AG04449 (cell line): ENCODE measurements at regions not wholly inside any gene's neighbourhood (a gene's known extent, or its start where the extent isn't known, plus 50 kb on each side); places are given as distances from the start of the nearest gene placed in this dataset.
"Not testable (repeated sequence)": the region's sequence is repeated elsewhere in the genome, so short reads cannot be mapped to it uniquely, and the experiment has no call there.

ENCODE experiments used
- CTCF ChIA-PET: fragments of 350-600 bp; formaldehyde crosslinking; extraction: SDS; loops from one replicate; lab custom pipeline; 2021; ENCODE audit warnings: antibody characterized with exemption; lab: Yijun Ruan, JAX
- POLR2A ChIA-PET: fragments of 400-600, 350-600 bp; formaldehyde crosslinking; extraction: SDS; loops from one replicate; lab custom pipeline; 2020; ENCODE audit warnings: antibody characterized with exemption, inconsistent platforms; lab: Yijun Ruan, JAX
- DNase-seq: peaks from one replicate; pipeline ENCODE4 v3.0.0-alpha.2; 2010; ENCODE audit warnings: low read depth, low spot score
- H3K4me3 ChIP-seq: 2 replicates; pipeline ENCODE4 v1.5.1; 2011; ENCODE audit warnings: low read depth, mild to moderate bottlenecking, control low read depth, low read length
- TF ChIP-seq, protein P1 (sequence below): IDR thresholded peaks from one replicate; pipeline ENCODE4 v1.5.1; 2011; ENCODE audit warnings: mild to moderate bottlenecking, moderate library complexity, low read length, control low read depth, inconsistent platforms; ENCODE audit not compliant: insufficient read depth; ENCODE audit errors: missing control alignments

DNA sequence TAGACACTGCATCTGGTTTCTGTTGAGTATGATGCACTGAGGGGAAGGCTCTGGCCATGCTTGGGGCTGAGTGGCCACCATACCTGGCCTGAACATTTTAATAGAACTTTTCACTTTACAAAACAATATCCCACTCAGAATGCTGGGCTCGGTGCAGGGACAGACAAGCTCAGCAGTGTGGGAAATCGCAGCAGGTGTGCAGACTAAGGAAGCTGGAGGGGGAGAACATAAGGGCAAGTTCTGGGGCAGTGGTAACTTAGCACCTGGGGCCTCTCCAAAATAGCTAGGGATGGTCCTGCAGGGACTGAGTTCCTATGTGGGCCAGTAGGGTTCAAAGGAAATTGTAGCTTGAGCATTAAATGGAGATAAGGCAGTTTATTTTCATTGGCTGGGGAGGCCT is 90.9 kb upstream of the RNU6-1 start:
- TF ChIP-seq, protein P1, sequence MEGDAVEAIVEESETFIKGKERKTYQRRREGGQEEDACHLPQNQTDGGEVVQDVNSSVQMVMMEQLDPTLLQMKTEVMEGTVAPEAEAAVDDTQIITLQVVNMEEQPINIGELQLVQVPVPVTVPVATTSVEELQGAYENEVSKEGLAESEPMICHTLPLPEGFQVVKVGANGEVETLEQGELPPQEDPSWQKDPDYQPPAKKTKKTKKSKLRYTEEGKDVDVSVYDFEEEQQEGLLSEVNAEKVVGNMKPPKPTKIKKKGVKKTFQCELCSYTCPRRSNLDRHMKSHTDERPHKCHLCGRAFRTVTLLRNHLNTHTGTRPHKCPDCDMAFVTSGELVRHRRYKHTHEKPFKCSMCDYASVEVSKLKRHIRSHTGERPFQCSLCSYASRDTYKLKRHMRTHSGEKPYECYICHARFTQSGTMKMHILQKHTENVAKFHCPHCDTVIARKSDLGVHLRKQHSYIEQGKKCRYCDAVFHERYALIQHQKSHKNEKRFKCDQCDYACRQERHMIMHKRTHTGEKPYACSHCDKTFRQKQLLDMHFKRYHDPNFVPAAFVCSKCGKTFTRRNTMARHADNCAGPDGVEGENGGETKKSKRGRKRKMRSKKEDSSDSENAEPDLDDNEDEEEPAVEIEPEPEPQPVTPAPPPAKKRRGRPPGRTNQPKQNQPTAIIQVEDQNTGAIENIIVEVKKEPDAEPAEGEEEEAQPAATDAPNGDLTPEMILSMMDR: no peak
- no peak overlapping the region for H3K4me3 ChIP-seq
- ChIA-PET CTCF (interaction anchor here (0.8 to 1.2 kb wide), 2 partner anchors 30 to 224 kb away, joined by 3 read pairs; no protein-coding TSS in a partner anchor), POLR2A (no interaction called here)
- no peak for DNase-seq

DNA sequence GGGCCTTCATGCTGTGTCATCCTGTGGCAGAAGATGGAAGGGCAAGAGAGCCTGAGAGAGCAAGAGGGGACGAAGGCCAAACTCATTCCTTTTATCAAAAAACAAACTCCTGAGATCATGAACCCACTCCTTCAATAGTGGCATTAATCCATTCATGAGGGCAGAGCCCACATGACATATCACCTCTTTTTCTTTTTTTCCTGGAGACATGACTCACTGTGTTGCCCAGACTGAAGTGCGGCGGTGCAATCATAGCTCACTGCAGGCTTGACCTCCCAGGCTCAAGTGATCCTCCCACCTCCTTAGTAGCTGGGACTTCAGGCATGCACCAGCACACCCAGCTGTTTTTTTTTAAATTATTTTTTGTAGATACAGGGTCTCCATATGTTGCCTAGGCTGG is 92.0 kb upstream of the RNU6-1 start:
- TF ChIP-seq, protein P1: no peak
- POLR2A ChIA-PET: no interaction called here
- CTCF ChIA-PET: no interaction called here
- DNase-seq: no peak
- no peak overlapping the region for H3K4me3 ChIP-seq

DNA sequence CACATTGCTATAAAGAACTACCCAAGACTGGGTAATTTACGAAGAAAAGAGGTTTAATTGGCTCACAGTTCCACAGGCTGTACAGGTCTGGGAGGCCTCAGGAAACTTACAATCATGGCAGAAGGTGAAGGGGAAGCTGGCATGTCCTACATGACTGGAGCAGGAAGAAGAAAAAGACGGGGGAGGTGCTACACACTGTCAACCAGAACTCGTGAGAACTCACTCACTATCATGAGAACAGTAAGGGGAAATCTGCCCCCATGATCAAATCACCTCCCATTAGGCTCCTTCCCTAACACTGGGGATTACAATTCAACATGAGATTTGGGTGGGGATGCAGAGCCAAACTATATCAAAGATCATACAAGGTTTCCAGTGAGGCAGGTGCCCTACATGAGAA is 94.3 kb upstream of the RNU6-1 start:
- H3K4me3 ChIP-seq, CTCF ChIA-PET, POLR2A ChIA-PET, DNase-seq: not testable (repeated sequence)

DNA sequence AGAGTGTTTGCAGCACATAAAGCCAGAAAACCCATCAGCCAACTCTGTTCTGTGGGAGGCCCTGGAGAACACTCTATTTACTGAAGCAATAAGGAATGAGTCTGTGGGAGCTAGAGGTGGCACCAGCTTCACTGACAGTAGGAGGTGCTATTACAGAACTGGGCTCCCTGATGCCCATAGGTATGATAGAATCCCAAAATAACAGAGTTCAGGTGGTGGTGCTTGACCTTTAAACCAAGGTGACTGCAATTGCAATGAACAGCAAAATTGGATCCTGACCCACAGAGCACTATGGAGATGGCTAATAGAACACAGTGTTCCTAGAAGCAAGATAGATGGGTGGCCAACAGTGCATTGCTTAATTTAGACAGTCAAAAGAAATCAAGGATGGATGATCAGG is 95.4 kb upstream of the RNU6-1 start:
- H3K4me3 ChIP-seq: no peak overlapping the region
- POLR2A ChIA-PET: no interaction called here
- TF ChIP-seq, protein P1: no peak
- CTCF ChIA-PET: no interaction called here
- no peak for DNase-seq

DNA sequence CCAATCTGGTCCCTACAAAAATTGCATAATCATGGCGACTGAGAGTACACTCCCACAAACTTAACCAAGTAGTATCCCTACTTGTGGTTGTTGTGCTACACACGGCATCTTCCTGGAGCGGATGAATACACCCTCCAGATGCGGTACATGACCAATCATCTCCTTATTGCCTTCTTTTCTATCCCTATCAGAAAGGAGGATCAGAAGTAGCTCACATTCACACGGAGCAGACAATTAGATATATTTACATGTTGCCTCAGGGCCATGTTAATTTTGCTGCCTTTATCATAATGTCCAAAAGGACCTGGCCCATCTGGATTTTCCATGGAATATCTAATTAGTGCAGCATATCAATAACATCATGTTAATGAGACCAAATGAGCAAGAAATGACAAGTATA is 96.4 kb upstream of the RNU6-1 start:
- no peak overlapping the region for H3K4me3 ChIP-seq
- TF ChIP-seq, protein P1: no peak
- ChIA-PET CTCF (no interaction called here), POLR2A (no interaction called here)
- DNase-seq: no peak

DNA sequence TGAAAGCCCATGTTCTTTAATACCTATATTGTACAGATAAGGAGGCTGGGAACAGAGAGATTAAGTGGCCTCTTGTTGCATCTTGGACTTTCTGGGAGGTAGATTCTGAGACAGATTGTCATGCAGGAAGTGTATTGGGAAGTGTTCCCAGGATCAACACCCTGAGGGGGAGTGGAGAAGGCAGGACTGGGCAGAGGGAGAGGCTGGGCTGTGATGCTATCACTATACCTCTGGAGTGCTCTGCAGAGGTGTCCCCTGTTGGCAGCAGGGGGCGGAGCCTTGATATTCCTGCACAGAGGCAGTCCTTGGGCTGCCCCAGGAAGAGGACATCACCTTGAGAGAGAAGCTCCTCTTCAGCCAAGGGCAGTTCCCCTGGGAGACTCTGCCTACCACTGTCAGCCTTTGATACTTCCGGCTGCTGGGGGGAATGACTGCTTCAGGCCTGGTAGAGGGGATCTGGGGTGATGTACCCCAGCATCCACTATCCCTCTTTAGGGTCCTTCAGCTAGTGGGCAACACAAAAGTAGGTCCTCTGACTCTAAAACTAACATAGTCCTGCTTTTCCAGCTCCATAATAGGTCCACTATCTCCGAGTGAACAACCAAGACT is 97.4 kb upstream of the RNU6-1 start:
- ChIA-PET CTCF (interaction anchor here (1.0 kb wide), 1 partner anchor 11 kb away, joined by 3 read pairs; no protein-coding TSS in a partner anchor), POLR2A (no interaction called here)
- no peak overlapping the region for H3K4me3 ChIP-seq
- TF ChIP-seq, protein P1: no peak
- no peak for DNase-seq

DNA sequence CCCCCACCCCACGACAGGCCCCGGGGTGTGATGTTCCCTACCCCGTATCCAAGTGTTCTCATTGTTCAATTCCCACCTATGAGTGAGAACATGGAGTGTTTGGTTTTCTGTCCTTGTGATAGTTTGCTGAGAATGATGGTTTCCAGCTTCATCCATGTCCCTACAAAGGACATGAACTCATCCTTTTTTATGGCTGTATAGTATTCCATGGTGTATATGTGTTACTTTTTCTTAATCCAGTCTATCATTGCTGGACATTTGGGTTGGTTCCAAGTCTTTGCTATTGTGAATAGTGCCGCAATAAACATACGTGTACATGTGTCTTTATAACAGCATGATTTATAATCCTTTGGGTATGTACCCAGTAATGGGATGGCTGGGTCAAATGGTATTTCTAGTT is 99.3 kb upstream of the RNU6-1 start:
- DNase-seq, CTCF ChIA-PET, H3K4me3 ChIP-seq, POLR2A ChIA-PET: not testable (repeated sequence)

DNA sequence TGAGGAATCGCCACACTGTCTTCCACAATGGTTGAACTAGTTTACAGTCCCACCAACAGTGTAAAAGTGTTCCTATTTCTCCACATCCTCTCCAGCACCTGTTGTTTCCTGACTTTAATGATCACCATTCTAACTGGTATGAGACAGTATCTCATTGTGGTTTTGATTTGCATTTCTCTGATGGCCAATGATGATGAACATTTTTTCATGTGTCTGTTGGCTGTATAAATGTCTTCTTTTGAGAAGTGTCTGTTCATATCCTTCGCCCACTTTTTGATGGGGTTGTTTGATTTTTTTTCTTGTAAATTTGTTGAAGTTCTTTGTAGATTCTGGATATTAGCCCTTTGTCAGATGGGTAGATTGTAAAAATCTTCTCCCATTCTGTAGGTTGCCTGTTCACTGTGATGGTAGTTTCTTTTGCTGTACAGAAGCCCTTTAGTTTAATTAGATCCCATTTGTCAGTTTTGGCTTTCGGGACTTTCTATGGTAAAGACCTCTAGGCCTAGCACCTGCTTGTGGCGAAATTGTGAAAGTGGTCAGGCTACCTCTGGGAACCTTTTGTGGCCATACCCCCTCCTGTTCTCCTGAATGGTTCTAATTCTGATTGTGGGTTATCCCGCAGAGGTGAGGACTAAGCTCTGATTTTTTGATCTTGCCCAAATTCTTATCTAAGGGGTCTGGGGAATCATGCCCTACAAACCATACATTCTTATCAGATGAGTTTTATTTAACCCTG is 99.9 kb upstream of the RNU6-1 start:
- DNase-seq, H3K4me3 ChIP-seq, CTCF ChIA-PET, POLR2A ChIA-PET: not testable (repeated sequence)
